Inferior parietal cortex (tissue), 1 donor: ENCODE measurements at regions not wholly inside any gene's neighbourhood (a gene's known extent, or its start where the extent isn't known, plus 50 kb on each side); places are given as distances from the start of the nearest gene placed in this dataset.

Experiments
- DNase-seq: peaks from one replicate; pipeline ENCODE4 v3.0.0-alpha.2; 2016; ENCODE audit errors: extremely low spot score

GRCh38 chr12:32047357-32048212 is 59.1 kb upstream of the BICD1 start:
- no peak for DNase-seq

GRCh38 chr12:32048791-32049190 is 57.9 kb upstream of the BICD1 start:
- no peak for DNase-seq

- no peak for DNase-seq
Measured at GRCh38 chr12:32049956-32050355, 56.7 kb upstream of the BICD1 start.

GRCh38 chr12:32051511-32052211 is 55.0 kb upstream of the BICD1 start:
- DNase-seq: no peak

- peak; percentile 15 for DNase-seq
Measured at GRCh38 chr12:32052212-32052713, 54.4 kb upstream of the BICD1 start.

GRCh38 chr12:32053881-32054624 is 52.6 kb upstream of the BICD1 start:
- DNase-seq: no peak
